Fibroblast of skin of back (primary cell): ENCODE measurements at regions not wholly inside any gene's neighbourhood (a gene's known extent, or its start where the extent isn't known, plus 50 kb on each side); places are given as distances from the start of the nearest gene placed in this dataset.

Source experiments
- DNase-seq: peaks from one replicate; pipeline ENCODE4 v3.0.0-alpha.2; 2013

GRCh38 chr13:72101768-72102400 lies 234.9 kb upstream of the DACH1 start:
- DNase-seq: no peak

- no peak for DNase-seq
Measured at GRCh38 chr13:72100339-72100738, 233.3 kb upstream of the DACH1 start.

DNA sequence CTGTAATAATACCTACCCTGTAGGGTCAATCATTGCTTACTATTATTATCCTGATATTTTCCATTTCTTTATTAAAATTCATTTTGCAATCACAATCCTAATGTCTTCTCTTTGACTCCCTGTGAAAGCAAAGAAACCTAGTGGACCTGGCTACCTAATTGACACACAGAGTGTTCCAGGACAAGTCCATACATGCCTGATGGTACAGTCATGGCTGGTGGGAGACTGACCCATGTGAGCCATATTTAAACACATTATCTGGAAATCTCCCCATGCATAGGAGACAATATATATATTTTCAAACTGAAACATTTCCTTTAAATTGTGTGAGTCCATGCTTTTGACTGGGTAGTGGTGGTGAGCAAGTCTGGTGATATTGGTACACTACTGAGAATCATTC lies 230.6 kb upstream of the DACH1 start:
- no peak for DNase-seq

DNA sequence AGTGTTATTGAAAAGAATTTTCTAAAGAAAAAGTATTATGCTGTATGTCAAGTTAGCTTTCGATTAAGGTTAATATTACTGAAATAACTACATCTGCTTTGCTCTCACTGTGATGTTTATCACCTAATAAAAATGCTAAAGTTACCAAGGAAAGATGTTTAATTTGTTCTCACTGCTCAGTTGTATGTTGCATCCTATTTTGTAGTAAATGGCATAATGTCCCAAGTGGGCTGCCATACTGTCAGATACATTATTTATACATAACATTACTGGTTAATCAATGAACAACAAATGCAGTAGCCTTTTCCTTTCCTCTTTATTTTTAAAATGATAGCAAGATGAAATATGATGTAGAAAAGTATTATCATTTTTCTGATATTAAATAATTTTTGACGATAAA lies 226.3 kb upstream of the DACH1 start:
- no peak for DNase-seq

GRCh38 chr13:72074663-72075062 lies 207.7 kb upstream of the DACH1 start:
- DNase-seq: no peak

DNA sequence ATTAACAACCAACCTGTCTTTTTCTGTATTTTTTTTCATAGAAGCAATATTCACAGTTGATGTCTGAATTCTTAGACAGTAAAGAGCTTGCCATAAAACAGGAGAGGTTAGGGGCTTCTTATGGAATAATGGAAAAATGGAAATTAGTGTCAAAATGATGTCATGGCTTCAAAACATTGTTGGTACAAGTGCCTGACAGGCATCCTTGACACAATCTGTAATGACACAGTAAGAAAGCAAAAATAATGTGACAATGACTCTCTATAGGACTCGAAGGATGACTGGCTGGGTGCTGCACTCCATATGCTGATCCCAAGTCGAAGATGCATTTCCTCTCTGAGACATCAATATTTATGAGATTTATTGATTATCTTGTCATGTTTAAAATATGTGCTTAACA lies 205.3 kb upstream of the DACH1 start:
- no peak for DNase-seq

GRCh38 chr13:72071713-72072112 lies 204.7 kb upstream of the DACH1 start:
- DNase-seq: no peak

GRCh38 chr13:72062566-72062965 lies 195.6 kb upstream of the DACH1 start:
- peak; percentile 3 for DNase-seq

DNA sequence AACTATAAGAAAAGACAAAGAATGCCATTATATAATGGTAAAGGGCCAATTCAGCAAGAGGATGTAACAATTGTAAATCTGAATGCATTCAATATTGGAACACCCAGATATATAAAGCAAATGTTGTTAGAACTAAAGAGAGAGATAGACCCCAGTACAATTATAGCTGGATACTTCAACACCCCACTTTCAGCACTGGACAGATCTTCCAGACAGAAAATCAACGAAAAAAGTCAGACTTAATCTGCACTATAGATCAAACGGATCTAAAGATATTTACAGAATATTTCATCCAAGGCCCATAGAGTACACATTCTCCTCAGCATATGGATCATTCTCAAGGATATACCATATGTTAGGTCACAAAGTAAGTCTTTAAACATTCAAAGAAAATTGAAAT lies 194.6 kb upstream of the DACH1 start:
- DNase-seq: no peak

GRCh38 chr13:72050251-72050650 lies 183.2 kb upstream of the DACH1 start:
- no peak for DNase-seq

GRCh38 chr13:72043366-72043765 lies 176.4 kb upstream of the DACH1 start:
- DNase-seq: no peak

DNA sequence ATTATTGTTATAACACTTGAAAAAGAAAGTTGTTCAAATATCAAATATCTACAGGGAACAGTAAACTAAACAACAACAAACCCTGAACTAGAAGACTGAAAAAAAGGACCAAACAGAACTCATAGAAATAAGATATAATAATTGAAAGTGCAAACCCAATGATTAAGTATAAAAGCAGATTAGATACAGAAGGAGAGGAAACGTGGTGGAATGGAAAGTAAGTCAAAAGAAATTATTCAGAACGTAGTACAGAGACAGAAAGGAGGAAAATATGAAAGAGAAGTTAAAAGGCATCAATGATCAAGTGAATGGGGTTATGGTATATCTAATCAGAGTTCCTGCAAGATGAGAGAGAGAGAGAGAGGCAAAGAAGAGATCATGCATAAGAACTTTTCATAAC lies 174.2 kb upstream of the DACH1 start:
- DNase-seq: no peak

GRCh38 chr13:72039126-72039525 lies 172.1 kb upstream of the DACH1 start:
- no peak for DNase-seq

DNA sequence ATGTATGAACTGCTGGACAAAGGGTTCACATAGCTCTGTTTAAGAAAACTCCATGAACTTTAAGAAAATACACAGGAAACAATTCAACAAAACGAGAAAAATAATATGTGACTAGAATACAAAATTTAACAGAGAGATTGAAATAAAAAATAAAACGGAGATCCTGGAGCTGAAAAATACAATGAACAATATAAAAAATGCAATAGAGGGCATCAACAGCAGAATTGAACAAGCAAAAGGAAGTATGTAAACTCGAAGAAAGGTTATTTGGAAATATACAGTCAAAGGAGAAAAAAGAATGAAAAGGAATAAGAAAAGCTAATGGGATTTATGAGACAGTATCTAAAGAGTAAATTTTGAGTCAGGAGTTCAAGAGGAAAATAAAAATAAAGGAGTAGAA lies 163.0 kb upstream of the DACH1 start:
- DNase-seq: no peak

DNA sequence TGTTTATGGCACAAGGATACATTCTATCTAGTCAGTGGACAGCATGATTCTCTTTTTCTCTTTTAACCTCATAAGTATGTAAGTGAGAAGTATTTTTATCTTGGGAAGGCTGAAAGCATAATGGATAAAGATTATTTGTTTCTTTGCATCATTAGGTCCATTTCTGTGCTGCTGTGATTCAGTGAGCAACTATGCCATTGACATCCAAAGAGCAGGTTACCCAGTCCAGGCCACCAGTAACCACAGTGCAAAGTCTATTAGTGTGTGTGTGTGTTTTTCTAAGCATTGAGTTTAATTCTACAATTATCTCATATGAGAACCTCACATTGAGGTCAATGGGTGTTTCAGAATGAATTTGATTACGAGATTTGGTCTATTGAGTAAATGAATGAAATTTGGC lies 158.8 kb upstream of the DACH1 start:
- no peak for DNase-seq

DNA sequence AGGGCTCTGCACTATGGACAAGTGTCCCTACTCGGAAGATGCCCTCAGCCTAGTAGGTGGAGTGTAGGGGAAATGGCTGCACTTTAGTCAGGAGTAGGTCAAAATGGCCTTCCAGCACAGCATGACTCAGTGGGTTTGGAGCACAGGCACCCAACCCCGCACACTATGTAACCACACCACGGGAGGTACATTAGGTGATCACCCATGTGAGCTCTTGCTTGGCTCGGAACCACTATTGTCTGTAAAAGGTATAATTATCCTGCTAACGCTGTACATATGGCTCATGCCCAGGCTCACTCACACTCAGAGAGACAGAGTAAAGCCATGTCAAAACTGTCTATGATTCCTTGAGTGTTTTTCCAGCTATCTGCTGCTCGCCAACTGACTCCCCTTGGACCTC lies 156.9 kb upstream of the DACH1 start:
- DNase-seq: no peak

GRCh38 chr13:72005455-72005854 lies 138.5 kb upstream of the DACH1 start:
- DNase-seq: no peak

GRCh38 chr13:72004784-72005374 lies 137.9 kb upstream of the DACH1 start:
- peak; percentile 59 for DNase-seq

DNA sequence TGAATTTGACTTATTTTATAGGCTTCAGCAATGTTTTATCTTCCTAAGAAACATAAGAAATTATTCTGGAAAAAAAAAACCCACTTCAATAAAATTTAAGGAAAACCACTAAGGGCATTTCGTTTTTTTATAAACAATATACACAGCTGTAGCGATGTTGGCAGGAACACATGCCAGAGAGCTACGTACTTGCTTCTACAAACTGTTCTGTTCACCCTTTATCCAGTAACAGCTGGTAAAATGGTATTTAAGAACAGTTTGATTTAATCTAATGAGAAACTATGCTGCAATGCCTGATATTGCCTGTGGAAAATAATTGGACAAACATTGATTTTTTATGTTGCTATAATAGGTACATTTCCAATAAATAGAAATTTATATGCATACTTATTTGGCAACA lies 137.2 kb upstream of the DACH1 start:
- DNase-seq: no peak

- no peak for DNase-seq
Measured at GRCh38 chr13:71998223-71998622, 131.2 kb upstream of the DACH1 start.

DNA sequence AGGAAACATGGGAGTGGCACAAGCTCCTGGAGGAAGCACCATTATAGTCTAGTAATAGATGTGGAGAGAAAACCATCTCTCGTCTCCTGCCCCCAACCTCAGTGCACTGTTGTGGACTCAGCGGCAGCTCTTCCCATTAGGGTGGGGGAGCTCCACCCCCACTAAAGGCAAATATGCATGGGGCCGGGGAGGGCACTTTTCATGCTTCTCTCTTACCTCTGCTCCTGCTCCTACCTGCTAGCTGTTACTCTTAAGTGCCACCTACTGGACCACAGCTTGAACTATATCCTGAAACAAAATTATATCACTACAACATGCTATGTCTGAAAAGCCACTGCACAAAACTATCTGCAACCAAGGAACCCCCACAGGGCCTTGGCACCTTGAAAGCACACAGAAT lies 112.6 kb upstream of the DACH1 start:
- no peak for DNase-seq

- no peak for DNase-seq
Measured at GRCh38 chr13:71977028-71977427, 110.0 kb upstream of the DACH1 start.

- peak; percentile 50 for DNase-seq
Measured at GRCh38 chr13:71967990-71968389, 101.0 kb upstream of the DACH1 start.

- DNase-seq: no peak
Measured at GRCh38 chr13:71964491-71965100, 97.6 kb upstream of the DACH1 start.

DNA sequence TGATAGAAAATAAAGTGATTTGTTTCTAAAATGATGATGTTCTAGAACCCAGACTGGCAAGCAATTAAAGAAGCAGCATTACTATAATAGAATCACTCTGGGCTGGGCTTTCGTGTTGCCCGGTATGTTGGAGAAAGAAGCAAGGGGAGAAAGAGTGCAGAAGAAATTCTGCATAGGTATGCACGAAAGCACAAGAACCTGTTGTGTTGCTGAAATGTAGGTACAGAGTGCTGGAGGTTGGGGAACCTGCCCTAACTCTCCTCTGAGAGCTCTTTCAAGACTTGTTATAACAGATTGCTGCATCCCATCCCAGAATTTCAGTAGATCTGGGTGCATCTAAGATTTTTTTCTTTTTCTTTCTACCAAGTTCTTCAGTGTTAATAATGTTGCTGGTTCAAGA lies 95.7 kb upstream of the DACH1 start:
- DNase-seq: no peak
